ENCODE measurements at regions not wholly inside any gene's neighbourhood (a gene's known extent, or its start where the extent isn't known, plus 50 kb on each side); places are given as distances from the start of the nearest gene placed in this dataset.

GRCh38 chr6:4593951-4594350 lies 182.3 kb upstream of the CDYL start:
- no peak for TF ChIP-seq TSHZ2 (CRISPR knock-in tag; IDR thresholded peaks at IDR 0.05)
- no peak for TF ChIP-seq CREB5 (CRISPR knock-in tag; IDR thresholded peaks at IDR 0.05; ENCODE audit: low read depth)
- no peak for TF ChIP-seq RARB (CRISPR knock-in tag; IDR thresholded peaks at IDR 0.05)
- TF ChIP-seq PATZ1 (CRISPR knock-in tag; IDR thresholded peaks at IDR 0.05; ENCODE audit: borderline replicate concordance) = no peak
- TF ChIP-seq SNAI2 (CRISPR knock-in tag; IDR thresholded peaks at IDR 0.05) = no peak
- no peak for TF ChIP-seq TOX (CRISPR knock-in tag; IDR thresholded peaks at IDR 0.05; ENCODE audit: borderline replicate concordance)
- TF ChIP-seq CSDC2 (CRISPR knock-in tag; IDR thresholded peaks at IDR 0.05) = no peak

Measured in SK-N-SH treated with all-trans-retinoic acid at 6 μM for 48 hours (cell line).